ENCODE measurements at regions not wholly inside any gene's neighbourhood (a gene's known extent, or its start where the extent isn't known, plus 50 kb on each side); places are given as distances from the start of the nearest gene placed in this dataset.

DNA sequence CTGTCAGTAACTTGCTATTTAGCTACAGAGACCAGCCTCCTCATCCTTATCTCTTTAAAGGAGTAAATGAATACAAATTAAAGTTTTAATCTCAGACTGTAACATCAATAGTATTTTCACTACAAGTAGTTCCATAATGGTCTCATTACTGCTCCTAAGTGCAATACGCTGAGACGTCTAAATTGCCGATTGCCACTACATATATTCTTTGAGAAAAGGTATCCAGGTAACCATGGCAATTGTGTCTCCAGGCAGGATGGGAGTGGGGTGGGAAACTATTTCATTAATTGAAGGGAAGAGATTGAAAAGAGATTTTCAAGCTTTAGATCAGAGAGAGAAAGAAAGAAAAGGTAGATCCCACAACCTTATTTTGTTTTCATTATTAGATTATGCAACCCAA, 65.5 kb upstream of the PPP2R2B start:
- TF ChIP-seq CTCF (IDR thresholded peaks at IDR 0.05) = no peak
- TF ChIP-seq POLR2A (IDR thresholded peaks at IDR 0.05) = no peak
